Neural progenitor cell (in vitro differentiated cells): ENCODE measurements at regions not wholly inside any gene's neighbourhood (a gene's known extent, or its start where the extent isn't known, plus 50 kb on each side); places are given as distances from the start of the nearest gene placed in this dataset.

Experiments used
- DNase-seq: peaks from one replicate; pipeline ENCODE4 v3.0.0-alpha.2; 2016; ENCODE audit warnings: low spot score
- H2AFZ ChIP-seq: fragments of 200-600 bp; sonication (generic); replicated peaks from 2 replicates; pipeline ENCODE4 v1.6.1; 2016; ENCODE audit warnings: antibody characterized with exemption
- H3F3A ChIP-seq: fragments of 200-600 bp; sonication (generic); 2 replicates; pipeline ENCODE4 v1.6.1; 2016; ENCODE audit warnings: antibody characterized with exemption, low read depth
- H3K27ac ChIP-seq: fragments of 200-600 bp; sonication (generic); 2 replicates; pipeline ENCODE4 v1.5.1; 2016; ENCODE audit warnings: mild to moderate bottlenecking
- H3K27me3 ChIP-seq: fragments of 200-600 bp; sonication (generic); 2 replicates; pipeline ENCODE4 v1.6.1; 2016; ENCODE audit warnings: mild to moderate bottlenecking, moderate library complexity
- H3K36me3 ChIP-seq: fragments of 200-600 bp; sonication (generic); 2 replicates; pipeline ENCODE4 v1.5.1; 2016
- H3K4me1 ChIP-seq: fragments of 200-600 bp; sonication (generic); 2 replicates; pipeline ENCODE4 v1.6.1; 2016; ENCODE audit warnings: mixed run types
- H3K4me2 ChIP-seq: fragments of 200-600 bp; sonication (generic); 2 replicates; pipeline ENCODE4 v1.6.1; 2016
- H3K4me3 ChIP-seq: fragments of 200-600 bp; sonication (generic); 2 replicates; pipeline ENCODE4 v1.5.1; 2016
- H3K79me2 ChIP-seq: fragments of 200-600 bp; sonication (generic); 2 replicates; pipeline ENCODE4 v1.6.1; 2016; ENCODE audit warnings: low read depth
- H3K9ac ChIP-seq: fragments of 200-600 bp; sonication (generic); 2 replicates; pipeline ENCODE4 v1.6.1; 2016
- H3K9me3 ChIP-seq: fragments of 200-600 bp; sonication (generic); 2 replicates; pipeline ENCODE4 v1.5.1; 2016; ENCODE audit warnings: low read depth
- H4K20me1 ChIP-seq: fragments of 200-600 bp; sonication (generic); 2 replicates; pipeline ENCODE4 v1.6.1; 2016; ENCODE audit warnings: low read depth
- H3K27ac Mint-ChIP-seq: 3 replicates; pipeline ENCODE4 v1.8.0; 2021; ENCODE audit warnings: mixed read lengths
- H3K27me3 Mint-ChIP-seq: 2 replicates; pipeline ENCODE4 v1.8.0; 2022; ENCODE audit warnings: low read depth, mild to moderate bottlenecking, inconsistent platforms, moderate library complexity, mixed read lengths; ENCODE audit not compliant: insufficient read depth
- H3K36me3 Mint-ChIP-seq: 3 replicates; pipeline ENCODE4 v1.8.0; 2021; ENCODE audit warnings: mixed read lengths
- H3K4me1 Mint-ChIP-seq: 3 replicates; pipeline ENCODE4 v1.8.0; 2021; ENCODE audit warnings: mixed read lengths
- H3K4me3 Mint-ChIP-seq: 3 replicates; pipeline ENCODE4 v1.8.0; 2021; ENCODE audit warnings: mild to moderate bottlenecking, moderate library complexity, mixed read lengths
- H3K9me3 Mint-ChIP-seq: 3 replicates; pipeline ENCODE4 v1.8.0; 2020; ENCODE audit warnings: mixed read lengths
- CTCF ChIP-seq: fragments of 200-600 bp; sonication (generic); IDR thresholded peaks from 2 replicates; pipeline ENCODE4 v1.5.1; 2017; ENCODE audit warnings: antibody characterized with exemption, mild to moderate bottlenecking
- EZH2 ChIP-seq: fragments of 200-600 bp; sonication (generic); IDR thresholded peaks from 2 replicates; pipeline ENCODE4 v1.6.1; 2017; ENCODE audit warnings: antibody characterized with exemption, mild to moderate bottlenecking, moderate library complexity
- EZH2phosphoT487 ChIP-seq: fragments of 200-600 bp; sonication (generic); IDR thresholded peaks from 2 replicates; pipeline ENCODE4 v1.6.1; 2017; ENCODE audit warnings: antibody characterized with exemption

- no peaks in the 10 kb centered on the region for H3K27me3 ChIP-seq
- DNase-seq: no peak
- no peak overlapping the region for H3K4me3 Mint-ChIP-seq
- H3K9ac ChIP-seq: no peak overlapping the region
- no peak overlapping the region for H3K4me3 ChIP-seq
- H3K36me3 ChIP-seq: no peaks in the 10 kb centered on the region
- no peaks in the 10 kb centered on the region for H3K4me1 ChIP-seq
- no peaks in the 10 kb centered on the region for H3F3A ChIP-seq
- no peaks in the 10 kb centered on the region for H3K9me3 ChIP-seq
- no peaks in the 10 kb centered on the region for H3K27me3 Mint-ChIP-seq
- no peak overlapping the region for H3K27ac ChIP-seq
- no peak overlapping the region for H3K27ac Mint-ChIP-seq
- no peaks in the 10 kb centered on the region for H4K20me1 ChIP-seq
- H3K36me3 Mint-ChIP-seq: no peaks in the 10 kb centered on the region
- H3K9me3 Mint-ChIP-seq: no peaks in the 10 kb centered on the region
- no peak overlapping the region for H2AFZ ChIP-seq
- no peak for TF ChIP-seq EZH2
- no peak for TF ChIP-seq CTCF
- no peak for TF ChIP-seq EZH2phosphoT487
- no peaks in the 10 kb centered on the region for H3K4me1 Mint-ChIP-seq
- H3K4me2 ChIP-seq: no peak overlapping the region
- no peaks in the 10 kb centered on the region for H3K79me2 ChIP-seq
Observed at GRCh38 chr5:24045046-24045445, 537.6 kb downstream of the PRDM9 start.

- Histone ChIP-seq H3K27me3 (no peaks in the 10 kb centered on the region), H3K9me3 (no peaks in the 10 kb centered on the region), H3K36me3 (no peaks in the 10 kb centered on the region), H3K4me2 (no peak overlapping the region), H2AFZ (no peak overlapping the region), H3K27ac (no peak overlapping the region), H3F3A (no peaks in the 10 kb centered on the region), H4K20me1 (no peaks in the 10 kb centered on the region), H3K9ac (no peak overlapping the region), H3K79me2 (no peaks in the 10 kb centered on the region), H3K4me1 (no peaks in the 10 kb centered on the region), H3K4me3 (no peak overlapping the region)
- DNase-seq: no peak
- TF ChIP-seq CTCF: no peak
- TF ChIP-seq EZH2phosphoT487: no peak
- TF ChIP-seq EZH2: no peak
- Mint-ChIP-seq H3K9me3 (no peaks in the 10 kb centered on the region), H3K27ac (no peak overlapping the region), H3K4me3 (no peak overlapping the region), H3K27me3 (peaks cover 2% of the 10 kb centered on the region), H3K4me1 (no peaks in the 10 kb centered on the region), H3K36me3 (no peaks in the 10 kb centered on the region)
Observed at GRCh38 chr5:24053737-24054136, 546.3 kb downstream of the PRDM9 start.

- no peak overlapping the region for H3K9ac ChIP-seq
- H3K36me3 ChIP-seq: no peaks in the 10 kb centered on the region
- H4K20me1 ChIP-seq: no peaks in the 10 kb centered on the region
- H3K27ac ChIP-seq: no peak overlapping the region
- H3K79me2 ChIP-seq: no peaks in the 10 kb centered on the region
- no peaks in the 10 kb centered on the region for H3F3A ChIP-seq
- TF ChIP-seq EZH2phosphoT487 (no peak), CTCF (no peak), EZH2 (no peak)
- no peaks in the 10 kb centered on the region for H3K4me1 ChIP-seq
- H3K27me3 Mint-ChIP-seq: no peaks in the 10 kb centered on the region
- H3K27ac Mint-ChIP-seq: no peak overlapping the region
- no peaks in the 10 kb centered on the region for H3K36me3 Mint-ChIP-seq
- no peak overlapping the region for H3K4me2 ChIP-seq
- no peak overlapping the region for H2AFZ ChIP-seq
- no peak overlapping the region for H3K4me3 Mint-ChIP-seq
- no peaks in the 10 kb centered on the region for H3K27me3 ChIP-seq
- no peaks in the 10 kb centered on the region for H3K9me3 Mint-ChIP-seq
- no peak overlapping the region for H3K4me3 ChIP-seq
- no peaks in the 10 kb centered on the region for H3K9me3 ChIP-seq
- DNase-seq: no peak
- H3K4me1 Mint-ChIP-seq: no peaks in the 10 kb centered on the region
Observed at GRCh38 chr5:24059006-24059405, 551.6 kb downstream of the PRDM9 start.

GRCh38 chr5:24059716-24060115 is 552.3 kb downstream of the PRDM9 start:
- no peaks in the 10 kb centered on the region for H3F3A ChIP-seq
- no peaks in the 10 kb centered on the region for H3K36me3 ChIP-seq
- no peaks in the 10 kb centered on the region for H3K9me3 ChIP-seq
- H3K4me1 ChIP-seq: no peaks in the 10 kb centered on the region
- H3K79me2 ChIP-seq: no peaks in the 10 kb centered on the region
- DNase-seq: no peak
- H3K4me2 ChIP-seq: no peak overlapping the region
- H4K20me1 ChIP-seq: no peaks in the 10 kb centered on the region
- H3K4me3 ChIP-seq: no peak overlapping the region
- Mint-ChIP-seq H3K27me3 (no peaks in the 10 kb centered on the region), H3K36me3 (no peaks in the 10 kb centered on the region), H3K4me1 (no peaks in the 10 kb centered on the region), H3K27ac (no peak overlapping the region), H3K4me3 (no peak overlapping the region), H3K9me3 (no peaks in the 10 kb centered on the region)
- H3K27ac ChIP-seq: no peak overlapping the region
- TF ChIP-seq EZH2 (no peak), CTCF (no peak), EZH2phosphoT487 (no peak)
- H3K9ac ChIP-seq: no peak overlapping the region
- no peak overlapping the region for H2AFZ ChIP-seq
- H3K27me3 ChIP-seq: no peaks in the 10 kb centered on the region
